SU-DHL-6 (cell line): ENCODE measurements at regions not wholly inside any gene's neighbourhood (a gene's known extent, or its start where the extent isn't known, plus 50 kb on each side); places are given as distances from the start of the nearest gene placed in this dataset.

ENCODE experiments used
- H2AFZ ChIP-seq: fragments of 200-600 bp; sonication (generic); 2 replicates; pipeline ENCODE4 v1.6.1; 2014; ENCODE audit warnings: low read depth, mild to moderate bottlenecking, moderate library complexity, mixed read lengths, antibody characterized with exemption, low read length; ENCODE audit not compliant: severe bottlenecking
- H3F3A ChIP-seq: fragments of 200-600 bp; shearing (Covaris generic); 2 replicates; pipeline ENCODE4 v1.6.0; 2016; ENCODE audit warnings: antibody characterized with exemption, mild to moderate bottlenecking; ENCODE audit not compliant: insufficient read depth
- H3K27ac ChIP-seq: fragments of 200-600 bp; sonication (generic); 2 replicates; pipeline ENCODE4 v1.5.1; 2016; ENCODE audit warnings: low read depth, mild to moderate bottlenecking, low read length, moderate library complexity, mixed read lengths
- H3K27me3 ChIP-seq: fragments of 200-600 bp; sonication (generic), shearing (Covaris generic); 2 replicates; pipeline ENCODE4 v1.6.0; 2014; ENCODE audit warnings: mild to moderate bottlenecking, low read length
- H3K36me3 ChIP-seq: fragments of 200-600 bp; sonication (generic); 2 replicates; pipeline ENCODE4 v1.6.1; 2014; ENCODE audit warnings: mild to moderate bottlenecking, low read length, mixed read lengths
- H3K4me2 ChIP-seq: fragments of 300-600, 200-600 bp; shearing (Covaris generic), sonication (generic); 2 replicates; pipeline ENCODE4 v1.6.0; 2014; ENCODE audit warnings: low read length, low read depth, mild to moderate bottlenecking; ENCODE audit not compliant: poor library complexity, severe bottlenecking
- H3K4me3 ChIP-seq: fragments of 200-600 bp; sonication (generic); 2 replicates; pipeline ENCODE4 v1.5.1; 2014; ENCODE audit warnings: antibody characterized with exemption, low read length, mild to moderate bottlenecking, mixed read lengths; ENCODE audit not compliant: insufficient read depth, poor library complexity, severe bottlenecking
- H3K79me2 ChIP-seq: fragments of 200-600 bp; sonication (generic); 2 replicates; pipeline ENCODE4 v1.6.1; 2014; ENCODE audit warnings: mild to moderate bottlenecking, low read length, moderate library complexity; ENCODE audit not compliant: insufficient read depth
- H3K9ac ChIP-seq: fragments of 200-600 bp; sonication (generic); 2 replicates; pipeline ENCODE4 v1.7.0; 2014; ENCODE audit warnings: mild to moderate bottlenecking, low read length
- H3K9me2 ChIP-seq: fragments of 200-600 bp; sonication (generic); replicated peaks from 2 replicates; pipeline ENCODE4 v1.6.1; 2014; ENCODE audit warnings: low read length; ENCODE audit not compliant: insufficient read depth
- H3K9me3 ChIP-seq: fragments of 200-600 bp; sonication (generic); 2 replicates; pipeline ENCODE4 v1.6.1; 2014; ENCODE audit warnings: low read length, mixed read lengths; ENCODE audit not compliant: insufficient read depth
- H4K20me1 ChIP-seq: fragments of 200-600 bp; sonication (generic); 2 replicates; pipeline ENCODE4 v1.6.1; 2014; ENCODE audit warnings: low read depth, mild to moderate bottlenecking, antibody characterized with exemption, low read length, moderate library complexity, mixed read lengths
- CTCF ChIP-seq: fragments of 200-600 bp; sonication (generic); IDR thresholded peaks from one replicate; pipeline ENCODE4 v1.5.1; 2017; ENCODE audit warnings: antibody characterized with exemption, mild to moderate bottlenecking, low read length, moderate library complexity; ENCODE audit not compliant: insufficient read depth, poor library complexity, severe bottlenecking
- EZH2phosphoT487 ChIP-seq: fragments of 200-600 bp; sonication (generic), shearing (Covaris generic); conservative IDR thresholded peaks from 2 replicates; pipeline ENCODE4 v1.6.1; 2018; ENCODE audit warnings: mild to moderate bottlenecking, antibody characterized with exemption, low read length, moderate library complexity, mixed read lengths

GRCh38 chr19:20431826-20432225, 133.8 kb downstream of the ZNF737 start:
- Histone ChIP-seq H3F3A (no peaks in the 10 kb centered on the region), H3K9ac (no peak overlapping the region), H3K27ac (no peak overlapping the region), H3K4me3 (no peak overlapping the region), H3K36me3 (no peaks in the 10 kb centered on the region), H3K79me2 (no peaks in the 10 kb centered on the region), H3K9me3 (no peaks in the 10 kb centered on the region), H4K20me1 (no peaks in the 10 kb centered on the region), H2AFZ (peak overlapping the region; percentile 85), H3K4me2 (no peak overlapping the region), H3K27me3 (no peaks in the 10 kb centered on the region), H3K9me2 (no peaks in the 10 kb centered on the region)
- no peak for TF ChIP-seq EZH2phosphoT487
- TF ChIP-seq CTCF, result no peak

- peak overlapping the region; percentile 79 for H3K4me3 ChIP-seq
- H3K9ac ChIP-seq, result peak overlapping the region; percentile 77
Observed at GRCh38 chr19:20423381-20424197, 142.0 kb downstream of the ZNF737 start.

DNA sequence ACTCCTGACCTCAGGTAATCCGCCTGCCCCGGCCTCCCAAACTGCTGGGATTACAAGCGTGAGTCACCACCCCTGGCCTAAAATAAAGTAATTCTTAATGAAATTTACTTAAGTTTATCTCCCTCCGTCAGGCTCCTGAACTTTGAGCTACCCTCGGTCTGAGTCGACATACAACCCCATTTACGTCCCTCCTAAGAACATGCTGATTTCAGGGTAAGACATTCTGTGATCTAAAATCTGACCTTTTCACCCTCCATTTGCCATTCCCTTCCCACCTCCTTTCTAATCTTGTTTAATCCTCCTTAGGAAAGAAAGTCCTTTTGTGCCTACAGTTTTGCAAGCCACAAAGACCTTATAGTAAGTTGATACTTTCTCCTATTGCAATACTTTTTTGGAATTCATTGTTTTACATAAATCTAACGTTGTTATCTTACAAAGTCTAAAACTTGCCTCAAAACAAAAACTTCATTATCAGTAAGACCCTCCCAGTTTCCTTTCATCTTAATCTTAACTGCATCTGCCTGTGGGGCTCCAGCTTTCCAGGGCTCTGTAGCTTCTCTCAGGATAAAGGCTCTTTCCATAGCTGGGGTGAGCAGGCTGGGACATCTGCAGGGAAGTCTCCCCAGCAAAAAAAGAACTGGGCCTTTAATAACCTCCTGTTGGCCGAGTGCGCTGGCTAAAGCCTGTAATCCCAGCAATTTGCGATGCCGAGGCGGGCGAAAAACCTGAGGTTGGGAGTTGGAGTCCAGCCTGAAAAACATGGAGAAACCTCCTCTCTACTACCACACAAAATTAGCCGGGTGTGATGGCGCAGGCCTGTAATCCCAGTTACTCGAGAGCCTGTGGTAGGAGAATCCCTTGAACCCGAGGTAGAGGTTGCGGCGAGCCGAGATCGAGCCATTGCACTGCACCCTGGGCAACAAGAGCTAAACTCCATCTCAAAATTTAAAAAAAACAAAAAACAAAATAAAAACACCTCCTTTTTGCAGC, 143.1 kb downstream of the ZNF737 start:
- Histone ChIP-seq H3K27me3 (no peaks in the 10 kb centered on the region), H3K4me3 (peak overlapping the region; percentile 79), H4K20me1 (no peaks in the 10 kb centered on the region), H3K36me3 (peaks cover 16% of the 10 kb centered on the region), H3K79me2 (peaks cover 71% of the 10 kb centered on the region), H3K9ac (no peak overlapping the region), H3F3A (no peaks in the 10 kb centered on the region), H3K9me3 (no peaks in the 10 kb centered on the region), H3K9me2 (no peaks in the 10 kb centered on the region), H2AFZ (no peak overlapping the region), H3K4me2 (peak overlapping the region; percentile 91), H3K27ac (peak overlapping the region; percentile 84; the same call in 1 of the 2 replicates)
- TF ChIP-seq EZH2phosphoT487 (no peak), CTCF (no peak)

More at GRCh38 chr19:20423381-20424197, 142.0 kb downstream of the ZNF737 start:
- Histone ChIP-seq H3K27me3 (no peaks in the 10 kb centered on the region), H3F3A (no peaks in the 10 kb centered on the region), H3K9me3 (no peaks in the 10 kb centered on the region), H2AFZ (peak overlapping the region; percentile 78), H3K4me2 (peak overlapping the region; percentile 91), H3K79me2 (peaks cover 60% of the 10 kb centered on the region), H4K20me1 (no peaks in the 10 kb centered on the region), H3K9me2 (no peaks in the 10 kb centered on the region), H3K27ac (peak overlapping the region; percentile 84), H3K36me3 (peaks cover 8% of the 10 kb centered on the region; the same call in 1 of the 2 replicates)
- TF ChIP-seq CTCF, result no peak
- TF ChIP-seq EZH2phosphoT487, result no peak
